ENCODE measurements at regions not wholly inside any gene's neighbourhood (a gene's known extent, or its start where the extent isn't known, plus 50 kb on each side); places are given as distances from the start of the nearest gene placed in this dataset.

DNA sequence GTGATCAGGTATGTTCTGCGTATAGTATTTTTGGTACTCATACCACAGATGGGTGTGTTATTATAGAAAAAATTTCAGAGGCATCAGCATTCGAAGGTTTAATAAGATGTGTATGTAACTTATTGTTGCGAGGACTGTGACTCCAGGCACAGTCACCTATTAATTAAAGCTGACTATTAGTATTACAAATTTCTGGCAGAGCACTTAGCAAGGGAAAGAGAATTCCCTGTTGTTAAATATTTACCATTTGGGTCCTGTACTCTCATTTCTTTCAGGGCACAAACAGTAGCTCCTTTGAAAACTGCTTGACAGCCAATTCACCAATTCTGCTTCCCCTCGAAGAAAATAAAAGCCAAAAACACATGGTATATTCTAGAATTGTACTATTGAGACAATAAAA, 653.8 kb downstream of the ELAVL2 start:
- DNase-seq (ENCODE audit: low read depth), result no peak

DNA sequence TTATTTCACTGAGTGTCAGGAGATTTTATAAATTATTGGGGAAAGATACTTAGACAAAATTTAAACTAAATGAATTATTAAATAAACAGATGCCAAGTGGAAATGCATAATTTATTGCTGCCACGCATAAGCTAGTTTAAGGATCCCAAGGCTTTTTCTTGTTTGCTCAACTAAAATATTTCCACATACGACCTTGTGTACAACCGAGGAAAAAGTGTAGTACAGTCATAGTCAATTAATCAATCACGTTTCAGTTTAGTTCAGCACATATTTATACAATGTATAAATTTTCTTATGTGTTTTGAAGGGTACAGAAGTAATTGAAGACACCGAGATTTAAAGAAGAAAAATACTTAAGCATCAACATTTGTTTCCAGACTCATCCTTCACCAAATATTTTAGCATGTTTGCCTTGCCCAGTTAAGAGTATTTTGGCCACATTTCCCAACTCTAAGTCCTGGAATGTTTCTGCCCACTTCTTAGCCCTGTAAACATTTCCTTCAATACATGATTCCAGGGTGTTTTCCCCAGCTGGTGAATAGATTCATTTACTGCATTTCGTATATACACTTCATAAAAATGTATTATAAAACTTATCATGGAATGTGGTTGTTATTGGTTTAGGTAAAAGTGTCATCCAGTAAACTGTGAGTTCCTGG, 652.9 kb downstream of the ELAVL2 start:
- DNase-seq (ENCODE audit: low read depth), result no peak

GRCh38 chr9:23194281-23194680, 631.8 kb downstream of the ELAVL2 start:
- no peak for DNase-seq (ENCODE audit: low read depth)

- no peak for DNase-seq (ENCODE audit: low read depth)
These were observed 610.4 kb downstream of the ELAVL2 start for GRCh38 chr9:23215688-23216087.

DNA sequence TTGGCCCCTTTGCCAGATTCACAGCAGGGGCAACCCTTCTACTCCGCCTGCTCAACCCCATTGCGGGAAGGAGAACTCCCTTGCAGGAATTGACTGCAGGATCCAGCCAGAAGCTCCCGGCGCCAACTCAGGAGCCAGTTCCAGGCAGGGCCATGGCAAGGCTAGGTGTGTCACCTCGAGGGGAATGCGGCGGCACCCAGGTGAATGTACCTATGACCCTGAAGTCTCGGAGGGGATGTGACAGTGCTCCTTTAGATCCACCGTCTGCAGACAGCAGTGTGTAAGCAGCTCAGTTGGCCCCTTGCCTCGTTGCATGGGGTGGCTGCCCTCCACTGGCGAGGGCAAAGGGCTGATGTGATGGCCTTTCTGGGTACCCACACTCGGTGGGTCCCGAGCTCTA, 606.6 kb downstream of the ELAVL2 start:
- no peak for DNase-seq (ENCODE audit: low read depth)

DNA sequence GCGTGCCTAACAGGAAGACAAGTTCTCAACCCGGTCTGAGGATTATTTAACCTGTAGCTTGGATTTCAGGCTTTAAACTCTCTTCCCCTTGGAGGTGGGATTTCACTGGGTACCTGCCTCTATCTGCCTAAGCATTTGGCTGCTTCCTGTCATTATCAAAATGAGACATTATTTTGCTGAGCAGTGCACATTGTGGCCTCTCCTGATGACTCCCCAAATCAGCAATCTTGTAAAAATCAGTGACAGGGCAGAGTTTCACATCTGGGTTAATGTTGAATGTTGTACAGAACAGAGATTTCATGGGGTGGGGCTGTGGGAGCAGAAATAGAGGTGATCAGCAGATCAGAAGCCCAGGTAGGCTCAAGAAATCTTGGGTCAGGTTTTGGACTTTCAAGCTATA, 605.9 kb downstream of the ELAVL2 start:
- no peak for DNase-seq (ENCODE audit: low read depth)

- DNase-seq (ENCODE audit: low read depth), result no peak
These were observed 605.1 kb downstream of the ELAVL2 start for GRCh38 chr9:23220957-23221356.

- DNase-seq (ENCODE audit: low read depth), result no peak
These were observed 596.1 kb downstream of the ELAVL2 start for GRCh38 chr9:23229890-23230317.

DNA sequence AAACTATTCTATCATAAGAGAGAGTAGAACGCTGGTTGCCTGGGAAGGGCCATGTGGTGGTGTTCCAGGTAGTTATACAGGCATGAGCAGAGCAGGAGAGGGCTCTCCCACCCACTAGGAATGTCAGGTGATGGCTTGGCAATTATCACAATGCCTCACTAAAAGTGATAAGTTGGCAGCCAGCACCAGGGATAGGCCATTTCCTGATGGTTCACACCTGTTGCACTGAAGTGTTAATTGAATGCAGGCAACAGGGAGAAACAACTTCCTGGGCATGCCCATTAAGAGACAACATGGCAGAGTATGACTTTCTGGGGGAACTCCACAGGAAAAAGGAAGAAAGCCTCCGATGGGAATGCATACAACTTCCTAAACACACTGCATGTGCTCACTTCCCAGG, 593.2 kb downstream of the ELAVL2 start:
- no peak for DNase-seq (ENCODE audit: low read depth)

- no peak for DNase-seq (ENCODE audit: low read depth)
These were observed 582.5 kb downstream of the ELAVL2 start for GRCh38 chr9:23243523-23243922.

GRCh38 chr9:23245067-23245466, 581.0 kb downstream of the ELAVL2 start:
- DNase-seq (ENCODE audit: low read depth), result no peak

GRCh38 chr9:23254404-23255184, 571.4 kb downstream of the ELAVL2 start:
- DNase-seq (ENCODE audit: low read depth), result no peak

- DNase-seq (ENCODE audit: low read depth), result no peak
These were observed 570.7 kb downstream of the ELAVL2 start for GRCh38 chr9:23255346-23255745.

DNA sequence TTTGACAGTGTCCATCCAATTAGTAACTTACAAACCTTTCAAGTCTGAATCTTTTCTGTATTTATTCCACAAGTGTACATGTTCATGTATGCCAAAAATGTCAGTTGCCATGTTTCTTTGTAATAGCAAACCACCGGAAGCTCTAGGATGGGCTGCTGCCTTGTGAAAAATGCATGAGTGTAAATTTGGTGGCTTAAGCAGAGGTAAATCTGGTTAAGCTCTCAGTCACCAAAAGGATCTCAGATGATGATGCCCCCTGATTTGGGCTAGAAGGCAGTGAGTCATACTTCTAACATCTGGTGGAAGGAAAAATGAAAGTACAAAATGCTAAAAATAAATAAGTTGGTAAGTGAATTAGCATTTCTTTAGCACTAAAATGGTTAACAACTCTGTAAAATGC, 567.5 kb downstream of the ELAVL2 start:
- no peak for DNase-seq (ENCODE audit: low read depth)

DNA sequence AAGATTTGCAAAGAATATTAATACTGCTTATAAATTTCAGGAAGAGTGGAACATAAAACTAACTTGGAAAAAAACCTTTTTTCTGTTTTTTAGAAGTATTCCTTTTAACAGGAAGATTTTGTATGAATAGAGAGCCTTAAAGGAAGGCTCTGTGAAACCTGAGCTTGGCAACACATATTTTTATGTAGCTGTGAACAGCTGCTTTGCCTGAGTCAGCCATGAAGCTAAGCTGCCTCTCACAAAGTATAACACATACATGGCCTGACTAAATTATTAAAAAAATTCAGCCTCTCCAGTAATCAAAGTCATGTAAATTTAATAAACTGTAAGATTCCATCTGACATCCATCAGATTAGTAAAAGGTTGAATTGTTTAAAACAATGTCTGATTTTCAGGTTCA, 547.5 kb downstream of the ELAVL2 start:
- no peak for DNase-seq (ENCODE audit: low read depth)

GRCh38 chr9:23287390-23287789, 538.6 kb downstream of the ELAVL2 start:
- no peak for DNase-seq (ENCODE audit: low read depth)

DNA sequence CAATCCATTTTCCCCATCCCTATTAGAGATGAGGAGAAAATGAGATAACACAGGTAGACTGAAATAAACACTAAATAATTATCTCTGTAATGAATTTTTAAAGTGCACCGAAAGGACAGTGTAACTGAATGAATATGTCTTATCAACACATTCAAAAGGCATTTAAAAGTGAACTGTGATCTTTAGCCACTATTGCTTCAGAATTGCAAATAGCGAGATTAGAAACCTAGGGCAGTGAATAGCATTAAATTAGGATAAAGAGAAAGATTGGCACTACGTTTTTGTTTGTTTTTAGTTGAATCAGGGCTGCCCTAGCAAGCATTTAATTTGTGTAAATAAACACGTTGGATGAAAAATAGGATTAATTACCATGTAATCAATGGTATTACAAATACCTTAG, 537.5 kb downstream of the ELAVL2 start:
- no peak for DNase-seq (ENCODE audit: low read depth)

DNA sequence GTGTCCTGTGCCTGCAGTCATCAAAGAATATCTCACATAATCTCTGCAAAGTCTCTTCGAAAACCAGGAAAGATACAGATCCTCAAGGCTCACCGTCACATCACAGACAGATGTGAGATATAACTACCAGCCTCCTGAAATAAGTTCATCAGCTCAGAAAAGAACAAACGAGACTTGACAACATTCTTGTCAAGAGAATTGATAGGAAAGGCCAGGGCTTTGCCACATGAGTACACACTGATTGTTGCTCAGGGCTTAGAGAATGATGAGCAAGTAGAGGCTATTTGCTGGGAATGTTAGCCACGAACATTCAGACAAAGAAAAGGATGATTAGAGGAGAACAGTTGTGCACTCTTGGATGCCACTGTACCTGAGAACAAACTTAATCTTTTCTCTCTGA, 535.1 kb downstream of the ELAVL2 start:
- DNase-seq (ENCODE audit: low read depth), result no peak

- DNase-seq (ENCODE audit: low read depth), result no peak
These were observed 523.8 kb downstream of the ELAVL2 start for GRCh38 chr9:23302281-23302680.

DNA sequence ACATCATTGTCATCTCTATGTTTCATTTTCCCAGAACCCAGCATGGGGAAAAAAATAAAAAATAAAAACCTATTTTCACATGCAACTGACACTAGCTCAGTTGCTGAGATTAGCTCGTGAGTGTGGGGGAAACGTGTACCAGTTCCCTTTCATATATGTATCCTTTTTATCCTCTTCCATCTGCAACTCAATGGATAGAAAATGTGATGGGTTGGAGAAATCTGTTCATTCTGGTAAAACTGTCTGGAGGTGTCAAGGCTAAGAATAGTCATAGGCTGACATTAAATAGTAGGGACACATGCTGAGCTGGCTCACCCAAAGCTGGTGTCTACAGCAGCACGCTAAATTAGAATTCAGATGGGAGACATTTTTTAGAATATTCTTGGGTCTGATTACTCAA, 519.3 kb downstream of the ELAVL2 start:
- no peak for DNase-seq (ENCODE audit: low read depth)

- no peak for DNase-seq (ENCODE audit: low read depth)
These were observed 518.1 kb downstream of the ELAVL2 start for GRCh38 chr9:23307731-23308513.

- no peak for DNase-seq (ENCODE audit: low read depth)
These were observed 516.2 kb downstream of the ELAVL2 start for GRCh38 chr9:23309800-23310199.

DNA sequence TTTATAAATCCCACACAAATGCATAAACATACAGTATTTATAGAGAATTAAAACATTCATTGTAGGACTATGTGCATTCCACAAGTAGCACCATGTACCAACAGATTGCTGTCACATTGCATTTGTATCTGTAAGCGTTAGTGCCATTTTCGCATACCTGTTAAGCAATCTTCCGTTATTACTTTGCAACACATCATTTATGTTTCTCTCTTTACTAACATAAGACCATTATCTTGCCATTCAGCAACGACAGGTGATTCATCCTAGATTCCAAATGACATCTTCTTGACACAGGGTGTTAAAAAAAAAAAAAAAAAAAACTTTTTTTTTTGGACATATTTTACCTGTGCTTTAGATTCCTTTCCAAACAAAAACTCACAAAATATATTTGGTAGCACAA, 511.8 kb downstream of the ELAVL2 start:
- no peak for DNase-seq (ENCODE audit: low read depth)

Measured in fibroblast of the conjunctiva (primary cell).